ENCODE measurements at regions not wholly inside any gene's neighbourhood (a gene's known extent, or its start where the extent isn't known, plus 50 kb on each side); places are given as distances from the start of the nearest gene placed in this dataset.

DNA sequence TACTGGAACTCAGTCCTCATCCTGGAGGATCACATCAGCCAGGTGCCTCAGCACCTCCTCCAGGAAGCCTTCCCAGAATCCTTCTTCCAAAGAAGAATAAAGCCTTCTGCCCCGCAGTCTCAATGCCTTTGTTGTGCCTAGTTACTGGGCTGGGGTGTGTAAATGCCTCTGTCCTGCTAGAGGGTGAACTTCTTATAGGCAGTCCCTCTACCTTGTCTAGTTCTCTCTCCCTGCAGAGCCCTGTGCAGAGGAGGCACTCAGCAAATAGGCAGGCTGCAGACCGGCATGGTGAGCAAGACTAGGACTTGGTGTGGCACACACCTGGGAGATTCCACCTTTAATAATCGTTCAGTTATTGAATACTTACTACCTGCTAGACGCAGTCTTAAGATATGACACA, 104.7 kb upstream of the PCBD1 start:
- Histone ChIP-seq H3K9me3 (no peaks in the 10 kb centered on the region), H3K4me3 (replicated peaks in 1 of 3) (no peak overlapping the region), H3K36me3 (no peaks in the 10 kb centered on the region), H3K27ac (no peak overlapping the region), H3K4me1 (no peaks in the 10 kb centered on the region), H3K27me3 (no peaks in the 10 kb centered on the region)
- intact Hi-C loops (cut with DNase I), result no loop called here
- DNase-seq, result no peak
- 86 to 93% methylated on average over 4 of the region's 4 CpGs for WGBS, 2 donors
- TF ChIP-seq POLR2A (IDR thresholded peaks at IDR 0.05), result no peak
- TF ChIP-seq, protein P1, sequence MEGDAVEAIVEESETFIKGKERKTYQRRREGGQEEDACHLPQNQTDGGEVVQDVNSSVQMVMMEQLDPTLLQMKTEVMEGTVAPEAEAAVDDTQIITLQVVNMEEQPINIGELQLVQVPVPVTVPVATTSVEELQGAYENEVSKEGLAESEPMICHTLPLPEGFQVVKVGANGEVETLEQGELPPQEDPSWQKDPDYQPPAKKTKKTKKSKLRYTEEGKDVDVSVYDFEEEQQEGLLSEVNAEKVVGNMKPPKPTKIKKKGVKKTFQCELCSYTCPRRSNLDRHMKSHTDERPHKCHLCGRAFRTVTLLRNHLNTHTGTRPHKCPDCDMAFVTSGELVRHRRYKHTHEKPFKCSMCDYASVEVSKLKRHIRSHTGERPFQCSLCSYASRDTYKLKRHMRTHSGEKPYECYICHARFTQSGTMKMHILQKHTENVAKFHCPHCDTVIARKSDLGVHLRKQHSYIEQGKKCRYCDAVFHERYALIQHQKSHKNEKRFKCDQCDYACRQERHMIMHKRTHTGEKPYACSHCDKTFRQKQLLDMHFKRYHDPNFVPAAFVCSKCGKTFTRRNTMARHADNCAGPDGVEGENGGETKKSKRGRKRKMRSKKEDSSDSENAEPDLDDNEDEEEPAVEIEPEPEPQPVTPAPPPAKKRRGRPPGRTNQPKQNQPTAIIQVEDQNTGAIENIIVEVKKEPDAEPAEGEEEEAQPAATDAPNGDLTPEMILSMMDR (IDR thresholded peaks at IDR 0.05), result no peak

DNA sequence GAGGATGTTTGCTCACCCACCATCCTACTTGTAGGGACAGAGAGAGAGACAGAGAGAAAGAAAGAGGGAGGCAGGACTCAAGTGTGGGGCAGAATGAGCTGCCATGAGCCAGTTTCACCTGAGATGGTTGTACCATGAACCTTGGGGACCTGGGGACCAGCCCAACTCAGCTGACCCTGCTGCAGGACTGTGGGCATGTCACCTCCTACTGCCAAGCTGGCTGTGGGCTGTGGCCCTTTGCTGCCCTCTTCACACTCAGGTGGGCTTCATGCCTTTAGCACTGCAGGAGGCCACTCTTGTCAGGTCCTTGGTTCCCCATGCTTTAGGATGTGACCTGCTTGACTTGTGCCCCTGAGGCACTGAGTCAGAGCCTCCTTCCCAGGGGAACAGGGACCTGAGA, 108.2 kb upstream of the PCBD1 start:
- no peak overlapping the region for H3K27ac ChIP-seq
- TF ChIP-seq POLR2A (IDR thresholded peaks at IDR 0.05), result no peak
- TF ChIP-seq, protein P1 (IDR thresholded peaks at IDR 0.05), result no peak
- H3K9me3 ChIP-seq, result no peaks in the 10 kb centered on the region
- intact Hi-C loops (cut with DNase I), result no loop called here
- no peak for DNase-seq
- H3K4me3 ChIP-seq (replicated peaks in 1 of 3), result no peak overlapping the region
- H3K27me3 ChIP-seq, result no peaks in the 10 kb centered on the region
- H3K4me1 ChIP-seq, result no peaks in the 10 kb centered on the region
- H3K36me3 ChIP-seq, result no peaks in the 10 kb centered on the region

DNA sequence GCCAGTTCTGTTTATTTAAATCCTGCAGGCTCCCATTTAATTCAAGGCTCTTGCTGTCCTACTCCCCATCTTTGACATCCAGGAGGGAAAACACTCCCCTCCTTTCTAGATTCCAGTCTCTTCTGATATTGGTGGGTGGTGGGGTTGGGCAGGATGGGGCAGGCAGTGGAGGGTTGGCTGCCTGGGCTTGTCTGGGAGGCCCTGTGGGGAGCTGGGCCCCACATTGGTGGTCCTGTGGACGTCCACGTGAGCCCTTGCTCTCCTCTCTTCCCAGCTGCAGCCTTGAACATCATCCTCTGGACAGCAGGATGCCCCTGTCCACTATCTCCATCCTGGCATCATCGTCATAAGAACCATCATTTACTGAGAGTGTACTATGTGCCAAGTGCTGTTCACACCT, 108.9 kb upstream of the PCBD1 start:
- no peaks in the 10 kb centered on the region for H3K36me3 ChIP-seq
- no peak for DNase-seq
- H3K4me3 ChIP-seq (replicated peaks in 1 of 3), result no peak overlapping the region
- TF ChIP-seq POLR2A (IDR thresholded peaks at IDR 0.05), result no peak
- TF ChIP-seq, protein P1 (IDR thresholded peaks at IDR 0.05), result no peak
- H3K9me3 ChIP-seq, result no peaks in the 10 kb centered on the region
- H3K27ac ChIP-seq, result no peak overlapping the region
- no peaks in the 10 kb centered on the region for H3K27me3 ChIP-seq
- WGBS, 2 donors, result 70 to 78% methylated on average over 2 to 3 of the region's 3 CpGs
- H3K4me1 ChIP-seq, result no peaks in the 10 kb centered on the region
- intact Hi-C loops (cut with DNase I), result no loop called here

DNA sequence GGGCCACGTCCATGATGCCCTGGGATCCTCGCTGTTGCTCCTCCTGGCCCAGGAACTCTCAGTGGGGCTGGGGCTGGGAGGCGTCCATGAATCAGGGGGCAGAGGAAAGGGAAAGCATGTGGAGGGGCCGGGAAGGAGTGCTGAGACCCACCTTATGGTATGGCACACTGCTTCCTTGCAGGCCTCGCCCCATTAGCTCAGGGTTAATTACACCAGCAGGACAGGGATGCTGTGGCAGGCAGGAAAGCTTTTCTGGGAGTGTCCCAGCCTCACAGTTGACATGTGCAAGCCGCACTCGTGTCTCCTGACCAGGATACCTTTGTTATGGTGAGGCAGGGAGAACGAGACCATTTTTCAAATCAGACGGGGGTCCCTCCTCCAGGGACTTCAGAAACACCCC, 109.7 kb upstream of the PCBD1 start:
- WGBS, 2 donors, result 73 to 92% methylated on average over 7 to 9 of the region's 9 CpGs
- Histone ChIP-seq H3K9me3 (no peaks in the 10 kb centered on the region), H3K36me3 (no peaks in the 10 kb centered on the region), H3K4me3 (replicated peaks in 1 of 3) (no peak overlapping the region), H3K27ac (no peak overlapping the region), H3K4me1 (no peaks in the 10 kb centered on the region), H3K27me3 (no peaks in the 10 kb centered on the region)
- no peak for DNase-seq
- TF ChIP-seq, protein P1 (IDR thresholded peaks at IDR 0.05), result no peak
- TF ChIP-seq POLR2A (IDR thresholded peaks at IDR 0.05), result no peak
- intact Hi-C loops (cut with DNase I), result no loop called here

DNA sequence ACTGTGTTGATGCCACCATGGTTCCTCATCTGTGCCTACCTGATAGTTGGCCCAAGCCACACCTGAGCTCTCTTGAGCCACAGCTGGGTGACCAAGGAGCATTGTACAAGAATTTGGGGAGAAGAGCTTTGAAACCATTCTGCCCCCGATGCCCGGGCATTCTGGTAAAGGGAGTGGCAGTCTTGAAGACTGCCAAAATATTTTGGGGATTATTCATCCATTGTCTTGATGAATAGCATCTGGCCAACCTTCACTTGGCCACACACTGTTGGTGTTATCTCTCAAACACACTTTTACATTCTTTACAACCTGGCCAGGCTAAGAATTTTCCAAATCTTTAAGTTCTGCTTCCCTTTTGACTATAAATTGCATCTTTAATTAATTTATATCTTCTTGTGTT, 113.1 kb upstream of the PCBD1 start:
- TF ChIP-seq POLR2A (IDR thresholded peaks at IDR 0.05), result no peak
- TF ChIP-seq, protein P1 (IDR thresholded peaks at IDR 0.05), result no peak
- WGBS, 2 donors, result 83 to 90% methylated on average over 2 of the region's 2 CpGs
- intact Hi-C loops (cut with DNase I), result no loop called here
- no peak for DNase-seq
- Histone ChIP-seq H3K36me3 (no peaks in the 10 kb centered on the region), H3K4me3 (replicated peaks in 1 of 3) (no peak overlapping the region), H3K27me3 (no peaks in the 10 kb centered on the region), H3K27ac (no peak overlapping the region), H3K4me1 (no peaks in the 10 kb centered on the region), H3K9me3 (no peaks in the 10 kb centered on the region)

Measured in thyroid gland (tissue), 4 donors.